ENCODE measurements at regions not wholly inside any gene's neighbourhood (a gene's known extent, or its start where the extent isn't known, plus 50 kb on each side); places are given as distances from the start of the nearest gene placed in this dataset.

DNA sequence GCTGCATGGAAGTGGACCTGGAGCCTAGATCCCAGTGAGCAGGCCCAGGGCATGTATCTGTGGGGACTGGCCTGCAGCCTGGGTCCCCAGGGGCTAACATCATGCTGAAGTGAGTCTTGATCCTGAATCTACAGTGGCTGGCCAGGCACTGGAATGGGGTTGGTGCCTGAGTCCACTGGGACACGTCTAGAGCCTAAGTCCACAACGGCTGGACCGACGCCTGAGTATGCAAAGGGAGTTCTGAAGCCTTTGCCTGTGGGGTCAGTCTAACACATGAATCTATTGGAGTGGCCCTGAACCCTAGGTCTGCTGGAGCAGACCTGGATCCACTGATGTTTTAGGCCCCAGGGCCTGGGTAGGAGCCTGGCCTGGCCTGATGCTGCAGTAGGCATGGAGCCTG lies 665.5 kb downstream of the DCDC2C start:
- H3K4me1 Mint-ChIP-seq, result no peaks in the 10 kb centered on the region
- H3K36me3 Mint-ChIP-seq, result no peaks in the 10 kb centered on the region
- H3K9me3 Mint-ChIP-seq, result peaks cover 11% of the 10 kb centered on the region
- ATAC-seq, result no peak
- no peak overlapping the region for H3K27ac Mint-ChIP-seq
- no peak overlapping the region for H3K4me3 Mint-ChIP-seq
- DNase-seq (ENCODE audit: low spot score in 2 of 2), result no peak

DNA sequence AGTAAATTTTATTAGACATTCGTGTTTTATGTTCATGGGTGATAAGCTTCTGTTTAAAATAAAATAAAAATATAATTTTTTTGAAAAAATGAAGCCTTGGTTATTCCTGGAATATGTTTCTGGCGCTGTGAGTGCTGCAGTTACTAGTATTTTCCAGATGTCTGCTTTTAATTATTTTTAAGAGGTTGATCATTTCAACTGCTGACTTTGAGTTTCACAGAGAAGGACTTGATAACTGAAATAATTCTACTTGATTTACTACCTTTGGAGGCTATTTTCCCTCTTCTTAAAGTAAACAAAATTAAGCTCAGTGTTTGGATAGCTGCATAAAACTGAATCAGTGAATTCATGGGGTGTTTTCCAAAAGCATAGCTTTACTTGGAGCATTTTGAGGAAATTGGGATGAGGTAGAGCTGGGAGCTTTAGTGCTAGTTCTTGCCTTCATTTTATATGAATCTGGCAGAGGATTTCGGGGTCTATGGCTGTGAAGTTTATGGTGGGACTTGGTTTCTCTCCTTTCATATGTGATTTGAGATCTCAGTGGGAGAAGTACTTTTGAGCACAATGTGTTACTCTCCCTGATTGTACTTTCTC lies 666.5 kb downstream of the DCDC2C start:
- H3K27ac Mint-ChIP-seq, result no peak overlapping the region
- peaks cover 13% of the 10 kb centered on the region for H3K9me3 Mint-ChIP-seq
- ATAC-seq, result no peak
- no peak for DNase-seq (ENCODE audit: low spot score in 2 of 2)
- H3K36me3 Mint-ChIP-seq, result no peaks in the 10 kb centered on the region
- no peaks in the 10 kb centered on the region for H3K4me1 Mint-ChIP-seq
- no peak overlapping the region for H3K4me3 Mint-ChIP-seq

DNA sequence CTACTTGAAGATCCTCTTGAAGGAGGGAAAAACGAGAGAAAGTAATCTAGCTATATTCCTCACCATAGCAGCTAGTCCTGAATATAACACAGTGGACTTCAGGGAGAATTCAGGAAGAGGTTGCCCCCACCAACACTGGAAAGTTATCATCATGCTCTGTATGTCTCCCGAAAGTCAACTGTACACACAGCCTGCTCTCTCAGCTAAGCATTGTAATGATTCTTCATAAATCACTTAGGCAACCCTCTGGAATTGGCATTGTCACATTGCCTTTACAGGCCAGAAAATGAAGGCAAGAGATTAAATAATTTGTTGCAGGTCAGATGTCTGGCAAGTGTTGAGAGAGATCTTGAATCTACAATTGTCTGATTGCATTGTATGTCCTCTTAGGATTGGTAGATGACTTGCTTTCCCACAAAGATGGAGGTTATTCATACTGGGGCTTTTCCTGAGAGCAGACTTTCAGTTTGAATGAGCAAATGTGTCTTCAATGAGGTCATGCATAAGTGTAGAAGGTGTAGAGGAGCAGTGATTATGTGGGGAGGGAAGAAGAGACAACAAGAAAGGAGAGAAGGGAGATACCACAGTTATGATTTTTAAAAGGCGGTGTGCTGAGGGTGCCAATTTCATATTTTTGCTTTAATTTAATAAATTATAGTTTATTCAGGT lies 667.2 kb downstream of the DCDC2C start:
- Mint-ChIP-seq H3K4me3 (no peak overlapping the region), H3K4me1 (no peaks in the 10 kb centered on the region), H3K36me3 (no peaks in the 10 kb centered on the region), H3K9me3 (peaks cover 13% of the 10 kb centered on the region), H3K27ac (no peak overlapping the region)
- DNase-seq (ENCODE audit: low spot score in 2 of 2), result no peak
- ATAC-seq, result no peak

- ATAC-seq (no peak), DNase-seq (ENCODE audit: low spot score in 2 of 2) (no peak)
- H3K36me3 Mint-ChIP-seq, result no peaks in the 10 kb centered on the region
- peaks cover 3% of the 10 kb centered on the region for H3K9me3 Mint-ChIP-seq
- H3K4me1 Mint-ChIP-seq, result no peaks in the 10 kb centered on the region
- H3K27ac Mint-ChIP-seq, result no peak overlapping the region
- no peak overlapping the region for H3K4me3 Mint-ChIP-seq
Observed at GRCh38 chr2:4381049-4381448, 677.7 kb downstream of the DCDC2C start.

DNA sequence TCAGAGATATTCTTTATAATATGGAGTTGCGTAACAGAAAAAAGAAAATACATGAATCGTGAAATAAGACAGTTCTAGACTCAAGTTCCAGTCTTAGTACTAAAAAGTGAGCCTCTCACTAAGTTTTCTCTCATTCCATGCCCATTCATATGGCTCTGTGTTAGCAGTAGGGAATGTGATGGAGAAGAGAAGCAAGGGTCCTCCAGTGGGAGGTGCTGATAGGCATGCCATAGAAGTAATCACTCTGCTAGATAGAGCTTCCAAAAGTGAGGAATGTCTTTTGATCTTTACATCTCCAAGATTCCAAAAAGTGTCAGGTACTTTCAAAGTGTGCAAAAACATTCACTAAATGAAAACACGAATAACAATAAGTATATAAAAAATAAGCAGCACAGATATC lies 678.4 kb downstream of the DCDC2C start:
- ATAC-seq (no peak), DNase-seq (ENCODE audit: low spot score in 2 of 2) (no peak)
- Mint-ChIP-seq H3K4me1 (no peaks in the 10 kb centered on the region), H3K36me3 (no peaks in the 10 kb centered on the region), H3K4me3 (no peak overlapping the region), H3K9me3 (peaks cover 5% of the 10 kb centered on the region), H3K27ac (no peak overlapping the region)

DNA sequence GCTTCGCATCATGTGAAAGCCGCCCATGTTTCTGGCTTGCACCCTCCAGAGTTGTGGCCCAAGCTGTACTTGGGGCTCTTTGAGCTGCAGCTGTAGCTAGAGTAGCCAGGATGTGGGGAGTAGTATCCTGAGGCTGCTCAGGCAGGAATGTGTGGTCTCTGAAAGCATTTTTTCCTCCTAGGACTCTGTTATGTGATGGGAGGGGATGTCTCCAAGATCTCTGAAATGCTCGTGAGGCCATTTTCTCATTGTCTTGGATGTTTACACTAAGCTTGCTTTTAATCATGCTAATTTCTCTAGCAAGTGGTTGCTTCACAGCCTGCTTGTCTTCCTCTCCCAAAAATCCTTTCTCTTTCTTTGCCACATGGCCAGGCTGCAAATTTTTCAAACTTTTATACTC lies 687.6 kb downstream of the DCDC2C start:
- Mint-ChIP-seq H3K36me3 (no peaks in the 10 kb centered on the region), H3K4me1 (no peaks in the 10 kb centered on the region), H3K4me3 (no peak overlapping the region), H3K9me3 (peaks cover 35% of the 10 kb centered on the region), H3K27ac (no peak overlapping the region)
- ATAC-seq (no peak), DNase-seq (ENCODE audit: low spot score in 2 of 2) (no peak)

GRCh38 chr2:4404363-4404762 lies 701.0 kb downstream of the DCDC2C start:
- H3K36me3 Mint-ChIP-seq, result no peaks in the 10 kb centered on the region
- DNase-seq (ENCODE audit: low spot score in 2 of 2) (no peak), ATAC-seq (no peak)
- H3K27ac Mint-ChIP-seq, result no peak overlapping the region
- peaks cover 13% of the 10 kb centered on the region for H3K9me3 Mint-ChIP-seq
- H3K4me3 Mint-ChIP-seq, result no peak overlapping the region
- H3K4me1 Mint-ChIP-seq, result no peaks in the 10 kb centered on the region

- no peaks in the 10 kb centered on the region for H3K36me3 Mint-ChIP-seq
- no peaks in the 10 kb centered on the region for H3K4me1 Mint-ChIP-seq
- H3K4me3 Mint-ChIP-seq, result no peak overlapping the region
- H3K9me3 Mint-ChIP-seq, result peaks cover 19% of the 10 kb centered on the region
- ATAC-seq (no peak), DNase-seq (ENCODE audit: low spot score in 2 of 2) (no peak)
- H3K27ac Mint-ChIP-seq, result no peak overlapping the region
Observed at GRCh38 chr2:4408321-4408720, 704.9 kb downstream of the DCDC2C start.

GRCh38 chr2:4412637-4413187 lies 709.3 kb downstream of the DCDC2C start:
- no peak overlapping the region for H3K4me3 Mint-ChIP-seq
- H3K9me3 Mint-ChIP-seq, result peaks cover 32% of the 10 kb centered on the region
- no peak overlapping the region for H3K27ac Mint-ChIP-seq
- H3K36me3 Mint-ChIP-seq, result no peaks in the 10 kb centered on the region
- no peak for DNase-seq (ENCODE audit: low spot score in 2 of 2)
- H3K4me1 Mint-ChIP-seq, result no peaks in the 10 kb centered on the region
- no peak for ATAC-seq

- peaks cover 36% of the 10 kb centered on the region for H3K9me3 Mint-ChIP-seq
- H3K27ac Mint-ChIP-seq, result no peak overlapping the region
- no peaks in the 10 kb centered on the region for H3K4me1 Mint-ChIP-seq
Observed at GRCh38 chr2:4415171-4415570, 711.8 kb downstream of the DCDC2C start.

DNA sequence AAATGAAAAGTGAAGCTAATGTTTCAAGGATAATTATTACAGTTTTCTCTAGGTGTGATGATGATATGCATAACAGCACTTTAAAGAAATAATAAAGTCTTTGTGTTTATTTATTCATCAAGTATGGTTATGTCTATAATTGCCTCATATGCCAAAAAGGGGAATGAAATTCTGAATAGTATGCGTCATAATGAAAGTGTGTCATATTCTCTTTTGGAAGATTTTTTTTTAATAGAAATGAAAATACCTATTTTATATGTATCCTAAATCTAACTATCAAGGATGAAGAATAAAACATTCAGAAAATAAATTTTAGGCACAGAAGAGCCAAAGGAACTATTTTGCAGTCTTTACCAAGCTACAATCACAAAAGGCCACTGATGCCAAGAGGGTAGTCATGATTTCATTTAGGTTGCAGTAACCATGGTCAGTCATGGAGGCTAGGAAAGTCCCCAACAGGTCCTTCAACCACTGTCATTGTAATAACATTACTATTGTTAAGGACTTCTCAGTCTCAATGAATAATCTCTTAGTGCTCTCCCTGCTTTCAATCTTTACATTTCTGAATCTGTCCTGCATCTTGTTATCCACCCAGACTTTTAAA lies 712.5 kb downstream of the DCDC2C start:
- no peaks in the 10 kb centered on the region for H3K4me1 Mint-ChIP-seq
- no peak overlapping the region for H3K27ac Mint-ChIP-seq
- peaks cover 32% of the 10 kb centered on the region for H3K9me3 Mint-ChIP-seq
- ATAC-seq (no peak), DNase-seq (ENCODE audit: low spot score in 2 of 2) (no peak)
- H3K36me3 Mint-ChIP-seq, result no peaks in the 10 kb centered on the region
- no peak overlapping the region for H3K4me3 Mint-ChIP-seq

More at GRCh38 chr2:4415171-4415570, 711.8 kb downstream of the DCDC2C start:
- no peak for DNase-seq (ENCODE audit: low spot score in 2 of 2)
- no peak overlapping the region for H3K4me3 Mint-ChIP-seq
- ATAC-seq, result no peak
- no peaks in the 10 kb centered on the region for H3K36me3 Mint-ChIP-seq

DNA sequence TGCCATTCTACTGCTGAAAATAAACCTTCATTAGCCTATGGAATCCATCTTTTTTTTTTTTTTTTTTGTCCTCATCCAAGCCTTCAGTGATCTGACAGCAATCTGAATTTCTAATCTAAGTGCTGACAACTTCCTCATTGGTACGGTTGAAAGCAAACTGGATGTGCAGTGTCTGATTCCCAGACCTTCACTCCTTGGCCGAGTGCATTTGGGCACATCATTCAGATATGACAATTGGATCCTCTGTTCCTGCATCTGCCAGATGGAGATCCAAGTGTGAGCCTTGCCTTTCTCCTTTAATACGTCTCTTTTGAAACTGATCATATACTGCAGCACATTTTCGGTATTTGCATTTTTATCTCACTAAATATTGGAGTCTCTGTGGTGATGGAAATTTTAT lies 713.1 kb downstream of the DCDC2C start:
- no peak for DNase-seq (ENCODE audit: low spot score in 2 of 2)
- Mint-ChIP-seq H3K4me3 (no peak overlapping the region), H3K4me1 (no peaks in the 10 kb centered on the region), H3K27ac (no peak overlapping the region), H3K9me3 (peaks cover 36% of the 10 kb centered on the region), H3K36me3 (no peaks in the 10 kb centered on the region)
- ATAC-seq, result no peak

DNA sequence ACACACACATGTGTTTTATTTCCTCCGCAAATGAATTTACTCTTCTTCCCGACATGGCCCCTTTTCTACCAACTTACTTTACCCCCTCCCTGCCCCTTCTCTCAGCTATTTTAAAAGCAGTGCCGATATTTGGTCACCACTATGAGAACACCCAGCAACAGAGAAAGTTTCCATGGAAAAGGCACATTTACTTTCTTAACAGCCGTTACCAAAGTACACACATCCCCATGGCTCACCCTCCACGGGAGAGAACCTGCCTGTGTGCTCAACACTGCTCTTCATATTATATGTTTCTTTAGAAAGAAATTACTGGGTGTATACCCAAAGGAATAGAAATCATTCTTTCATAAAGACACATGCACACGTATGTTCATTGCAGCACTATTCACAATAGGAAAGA lies 714.4 kb downstream of the DCDC2C start:
- no peak for DNase-seq (ENCODE audit: low spot score in 2 of 2)
- H3K4me3 Mint-ChIP-seq, result no peak overlapping the region
- no peaks in the 10 kb centered on the region for H3K4me1 Mint-ChIP-seq
- no peak overlapping the region for H3K27ac Mint-ChIP-seq
- peaks cover 40% of the 10 kb centered on the region for H3K9me3 Mint-ChIP-seq
- ATAC-seq, result no peak
- no peaks in the 10 kb centered on the region for H3K36me3 Mint-ChIP-seq

- Mint-ChIP-seq H3K9me3 (peaks cover 38% of the 10 kb centered on the region), H3K4me1 (no peaks in the 10 kb centered on the region), H3K27ac (no peak overlapping the region), H3K36me3 (no peaks in the 10 kb centered on the region), H3K4me3 (no peak overlapping the region)
- DNase-seq (ENCODE audit: low spot score in 2 of 2) (no peak), ATAC-seq (no peak)
Observed at GRCh38 chr2:4420032-4420431, 716.7 kb downstream of the DCDC2C start.

- H3K27ac Mint-ChIP-seq, result no peak overlapping the region
- H3K36me3 Mint-ChIP-seq, result no peaks in the 10 kb centered on the region
- DNase-seq (ENCODE audit: low spot score in 2 of 2) (no peak), ATAC-seq (no peak)
- H3K4me1 Mint-ChIP-seq, result no peaks in the 10 kb centered on the region
- no peak overlapping the region for H3K4me3 Mint-ChIP-seq
- peaks cover 31% of the 10 kb centered on the region for H3K9me3 Mint-ChIP-seq
Observed at GRCh38 chr2:4424153-4424552, 720.8 kb downstream of the DCDC2C start.

- Mint-ChIP-seq H3K9me3 (peaks cover 26% of the 10 kb centered on the region), H3K36me3 (no peaks in the 10 kb centered on the region), H3K4me3 (no peak overlapping the region), H3K4me1 (no peaks in the 10 kb centered on the region), H3K27ac (no peak overlapping the region)
- DNase-seq (ENCODE audit: low spot score in 2 of 2) (no peak), ATAC-seq (no peak)
Observed at GRCh38 chr2:4427083-4427482, 723.7 kb downstream of the DCDC2C start.
